CD1c-positive myeloid dendritic cell (primary cell): ENCODE measurements at regions not wholly inside any gene's neighbourhood (a gene's known extent, or its start where the extent isn't known, plus 50 kb on each side); places are given as distances from the start of the nearest gene placed in this dataset.

Experiments used
- DNase-seq: peaks from one replicate; pipeline ENCODE4 v3.0.0-alpha.2; 2016; ENCODE audit errors: extremely low spot score

- DNase-seq, result no peak
Observed at GRCh38 chr9:7304627-7304995, 495.0 kb downstream of the DMAC1 start.

- DNase-seq, result no peak
Observed at GRCh38 chr9:7303907-7304626, 495.5 kb downstream of the DMAC1 start.

GRCh38 chr9:7300484-7300883, 499.1 kb downstream of the DMAC1 start:
- no peak for DNase-seq

GRCh38 chr9:7298123-7298522, 501.5 kb downstream of the DMAC1 start:
- DNase-seq, result peak; percentile 16

- DNase-seq, result no peak
Observed at GRCh38 chr9:7297521-7297920, 502.1 kb downstream of the DMAC1 start.

- DNase-seq, result no peak
Observed at GRCh38 chr9:7293091-7293490, 506.5 kb downstream of the DMAC1 start.

GRCh38 chr9:7289773-7290172, 509.8 kb downstream of the DMAC1 start:
- DNase-seq, result no peak

GRCh38 chr9:7287986-7288385, 511.6 kb downstream of the DMAC1 start:
- no peak for DNase-seq

- DNase-seq, result no peak
Observed at GRCh38 chr9:7287065-7287464, 512.5 kb downstream of the DMAC1 start.

GRCh38 chr9:7286101-7286500, 513.5 kb downstream of the DMAC1 start:
- no peak for DNase-seq

GRCh38 chr9:7285199-7285598, 514.4 kb downstream of the DMAC1 start:
- no peak for DNase-seq

- no peak for DNase-seq
Observed at GRCh38 chr9:7284517-7284916, 515.1 kb downstream of the DMAC1 start.

- no peak for DNase-seq
Observed at GRCh38 chr9:7284117-7284516, 515.5 kb downstream of the DMAC1 start.

- no peak for DNase-seq
Observed at GRCh38 chr9:7273575-7273974, 515.8 kb downstream of the KDM4C start.

- DNase-seq, result no peak
Observed at GRCh38 chr9:7266911-7267595, 509.3 kb downstream of the KDM4C start.

- DNase-seq, result no peak
Observed at GRCh38 chr9:7265181-7265580, 507.4 kb downstream of the KDM4C start.

- DNase-seq, result no peak
Observed at GRCh38 chr9:7259544-7260241, 501.9 kb downstream of the KDM4C start.

GRCh38 chr9:7258688-7259396, 501.1 kb downstream of the KDM4C start:
- DNase-seq, result no peak

- no peak for DNase-seq
Observed at GRCh38 chr9:7246917-7247522, 489.2 kb downstream of the KDM4C start.

- no peak for DNase-seq
Observed at GRCh38 chr9:7245976-7246580, 488.3 kb downstream of the KDM4C start.

GRCh38 chr9:7243838-7244237, 486.1 kb downstream of the KDM4C start:
- no peak for DNase-seq

GRCh38 chr9:7242126-7242525, 484.4 kb downstream of the KDM4C start:
- DNase-seq, result no peak
